ENCODE measurements at regions not wholly inside any gene's neighbourhood (a gene's known extent, or its start where the extent isn't known, plus 50 kb on each side); places are given as distances from the start of the nearest gene placed in this dataset.

GRCh38 chr5:147037515-147038205, 159.1 kb upstream of the PPP2R2B start:
- DNase-seq (ENCODE audit: low spot score): peak; percentile 91

- no peak for DNase-seq (ENCODE audit: low spot score)
Measured at GRCh38 chr5:147040856-147041255, 162.3 kb upstream of the PPP2R2B start.

GRCh38 chr5:147044572-147045273, 166.2 kb upstream of the PPP2R2B start:
- DNase-seq (ENCODE audit: low spot score): no peak

- DNase-seq (ENCODE audit: low spot score): no peak
Measured at GRCh38 chr5:147045290-147045689, 166.7 kb upstream of the PPP2R2B start.

- DNase-seq (ENCODE audit: low spot score): no peak
Measured at GRCh38 chr5:147046281-147046680, 167.7 kb upstream of the PPP2R2B start.

- no peak for DNase-seq (ENCODE audit: low spot score)
Measured at GRCh38 chr5:147046894-147047293, 168.3 kb upstream of the PPP2R2B start.

GRCh38 chr5:147049764-147050163, 171.2 kb upstream of the PPP2R2B start:
- DNase-seq (ENCODE audit: low spot score): no peak

GRCh38 chr5:147050172-147050571, 171.6 kb upstream of the PPP2R2B start:
- no peak for DNase-seq (ENCODE audit: low spot score)

GRCh38 chr5:147051193-147051592, 172.6 kb upstream of the PPP2R2B start:
- peak; percentile 64 for DNase-seq (ENCODE audit: low spot score)

- DNase-seq (ENCODE audit: low spot score): no peak
Measured at GRCh38 chr5:147052519-147052918, 174.0 kb upstream of the PPP2R2B start.

GRCh38 chr5:147055089-147055826, 176.7 kb upstream of the PPP2R2B start:
- DNase-seq (ENCODE audit: low spot score): no peak

- DNase-seq (ENCODE audit: low spot score): no peak
Measured at GRCh38 chr5:147055850-147056566, 177.5 kb upstream of the PPP2R2B start.

- DNase-seq (ENCODE audit: low spot score): no peak
Measured at GRCh38 chr5:147057051-147057450, 177.8 kb upstream of the STK32A start.

- DNase-seq (ENCODE audit: low spot score): no peak
Measured at GRCh38 chr5:147061431-147061830, 173.4 kb upstream of the STK32A start.

GRCh38 chr5:147062427-147062826, 172.4 kb upstream of the STK32A start:
- no peak for DNase-seq (ENCODE audit: low spot score)

GRCh38 chr5:147063943-147064342, 170.9 kb upstream of the STK32A start:
- DNase-seq (ENCODE audit: low spot score): no peak

- no peak for DNase-seq (ENCODE audit: low spot score)
Measured at GRCh38 chr5:147065071-147065470, 169.8 kb upstream of the STK32A start.

GRCh38 chr5:147068998-147069397, 165.8 kb upstream of the STK32A start:
- DNase-seq (ENCODE audit: low spot score): no peak

- DNase-seq (ENCODE audit: low spot score): no peak
Measured at GRCh38 chr5:147072622-147073021, 162.2 kb upstream of the STK32A start.

- DNase-seq (ENCODE audit: low spot score): no peak
Measured at GRCh38 chr5:147073098-147073497, 161.7 kb upstream of the STK32A start.

GRCh38 chr5:147075187-147075586, 159.6 kb upstream of the STK32A start:
- no peak for DNase-seq (ENCODE audit: low spot score)

- DNase-seq (ENCODE audit: low spot score): no peak
Measured at GRCh38 chr5:147080391-147080790, 154.4 kb upstream of the STK32A start.
